HG02588 (cell line): ENCODE measurements at regions not wholly inside any gene's neighbourhood (a gene's known extent, or its start where the extent isn't known, plus 50 kb on each side); places are given as distances from the start of the nearest gene placed in this dataset.

Experiments used
- ATAC-seq: cut with Tn5 transposase; IDR thresholded peaks from one replicate; pipeline ENCODE4 v1.9.1; 2021; ENCODE audit warnings: mild to moderate bottlenecking, moderate library complexity; ENCODE audit not compliant: unreplicated experiment

GRCh38 chr5:62732677-62733121, 154.1 kb downstream of the LRRC70 start:
- no peak for ATAC-seq

DNA sequence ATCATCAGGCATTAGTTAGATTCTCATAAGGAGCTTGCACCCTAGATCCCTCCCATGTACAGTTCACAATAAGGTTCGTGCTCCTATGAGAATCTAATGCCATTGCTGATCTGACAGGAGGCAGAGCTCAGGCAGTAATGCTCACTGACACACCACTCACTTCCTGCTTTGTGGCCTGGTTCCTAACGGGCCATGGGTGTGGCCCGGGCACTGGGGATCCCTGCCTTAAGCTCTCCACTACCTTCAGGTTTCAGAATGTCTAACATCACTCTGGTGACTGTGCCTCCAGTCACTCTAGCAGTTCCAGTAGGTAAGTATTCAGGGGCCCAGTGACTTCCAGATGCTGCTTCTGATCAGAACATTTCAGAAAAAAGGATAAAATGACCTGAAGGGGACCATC, 152.4 kb downstream of the LRRC70 start:
- no peak for ATAC-seq

DNA sequence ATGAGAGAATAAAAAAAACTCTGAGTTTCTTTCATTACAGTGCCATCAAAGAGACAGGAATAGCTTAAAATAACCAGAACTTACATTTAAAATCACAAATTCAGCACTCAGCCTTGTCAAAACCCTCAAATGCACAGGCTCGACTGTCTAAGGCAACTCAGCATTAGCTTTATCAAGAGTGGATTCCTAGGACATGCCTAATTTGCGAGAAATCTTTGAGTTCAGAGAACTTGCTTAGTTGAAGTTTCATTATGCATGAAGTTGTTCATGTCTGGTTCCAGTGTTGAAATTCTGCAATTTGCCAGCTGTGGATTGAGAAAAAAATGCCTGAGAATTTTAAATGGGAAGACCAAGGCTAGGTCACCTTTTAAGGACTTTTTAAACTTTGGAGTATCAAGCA, 151.1 kb downstream of the LRRC70 start:
- no peak for ATAC-seq

GRCh38 chr5:62727861-62728260, 149.2 kb downstream of the LRRC70 start:
- no peak for ATAC-seq

DNA sequence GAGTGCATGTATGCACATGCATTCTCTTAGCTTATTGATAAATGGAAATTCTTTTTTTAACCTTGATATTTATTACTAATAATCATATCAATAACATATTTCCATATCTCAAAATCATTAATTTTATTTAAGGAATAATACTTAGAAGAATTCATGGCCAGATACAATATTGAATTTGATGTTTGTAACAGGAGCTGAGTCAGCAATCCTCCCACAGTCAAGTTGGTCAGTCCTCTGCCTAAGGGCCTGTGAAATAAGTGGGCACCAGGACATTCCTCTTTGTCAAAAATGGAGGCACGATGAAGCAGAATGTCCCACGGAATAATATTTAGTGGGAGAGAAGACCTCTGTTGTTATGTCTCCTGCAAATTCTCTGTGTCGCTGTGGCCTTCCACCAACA, 148.6 kb downstream of the LRRC70 start:
- no peak for ATAC-seq

GRCh38 chr5:62722360-62722759, 143.7 kb downstream of the LRRC70 start:
- no peak for ATAC-seq

GRCh38 chr5:62720031-62720441, 141.4 kb downstream of the LRRC70 start:
- ATAC-seq = peak; percentile 91

- ATAC-seq = no peak
Measured at GRCh38 chr5:62719061-62719720, 140.6 kb downstream of the LRRC70 start.

- ATAC-seq = no peak
Measured at GRCh38 chr5:62718324-62718723, 139.7 kb downstream of the LRRC70 start.

DNA sequence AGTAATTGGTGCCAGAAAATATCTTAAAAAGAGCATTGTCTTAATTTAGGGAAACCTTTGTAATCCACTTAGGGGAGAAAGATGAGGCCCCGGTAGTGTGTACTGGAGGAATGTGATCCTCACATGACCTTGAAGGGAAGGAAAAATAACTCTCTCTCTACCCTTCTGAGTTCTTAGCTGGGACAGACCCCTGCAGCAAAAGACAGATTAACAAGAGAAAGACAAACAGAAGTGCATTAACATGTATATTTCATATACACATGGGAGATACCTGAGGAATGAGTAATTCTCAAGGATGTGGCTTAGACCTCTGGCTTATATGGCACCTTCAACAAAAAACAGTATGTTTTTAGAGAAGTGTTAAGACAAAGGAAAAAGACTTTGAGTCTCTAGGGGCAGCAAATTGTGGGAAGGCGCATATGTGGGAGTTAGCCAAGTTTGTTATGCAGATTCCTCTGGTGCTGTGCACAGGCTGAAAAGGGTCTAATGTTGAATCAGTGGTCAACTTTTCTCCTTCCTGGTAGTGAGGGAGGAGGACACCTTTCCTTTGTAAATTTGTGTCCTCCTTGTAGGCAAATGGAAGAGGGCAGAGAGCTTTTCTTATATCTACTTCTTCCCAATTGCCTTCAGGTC, 138.8 kb downstream of the LRRC70 start:
- ATAC-seq = no peak

DNA sequence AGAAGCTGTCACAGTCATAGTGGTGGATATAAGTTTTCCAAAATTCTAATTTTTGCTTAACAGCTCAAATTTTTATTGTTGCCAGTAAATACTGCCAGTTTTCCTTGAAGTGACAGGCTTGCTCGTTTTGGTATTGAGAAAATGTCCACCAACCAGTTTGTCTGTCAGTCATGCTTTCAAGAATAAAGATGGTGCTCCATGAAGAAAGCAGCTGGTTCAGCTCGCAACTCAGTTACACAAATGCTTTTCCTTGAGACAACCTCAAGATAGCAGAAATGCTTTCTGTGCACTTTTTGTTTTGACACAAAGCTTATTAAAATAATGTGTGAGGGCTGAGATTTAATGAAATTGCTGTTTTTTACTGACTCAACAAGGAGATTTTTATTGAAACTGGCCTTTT, 135.7 kb downstream of the LRRC70 start:
- no peak for ATAC-seq

- ATAC-seq = no peak
Measured at GRCh38 chr5:62708481-62709325, 130.1 kb downstream of the LRRC70 start.

GRCh38 chr5:62707563-62707962, 128.9 kb downstream of the LRRC70 start:
- ATAC-seq = no peak

DNA sequence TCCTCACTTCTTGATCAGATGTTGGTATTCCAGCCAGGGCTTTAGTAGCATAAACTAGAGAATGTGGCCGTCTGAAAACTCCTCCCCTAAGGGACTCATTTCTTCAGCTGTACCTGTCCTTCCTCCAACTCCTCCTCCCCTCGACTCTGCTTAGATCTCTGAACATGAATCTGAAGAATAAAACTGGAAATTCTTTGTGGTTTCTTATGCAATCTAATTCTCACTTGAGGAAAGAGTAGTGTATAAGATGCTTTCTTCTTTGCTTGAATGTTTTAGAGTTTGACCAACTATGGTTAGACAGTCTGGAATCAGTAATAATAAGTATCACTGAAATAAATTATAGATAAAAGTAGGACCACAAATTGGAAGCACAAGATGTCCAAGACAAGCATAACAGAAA, 128.5 kb downstream of the LRRC70 start:
- ATAC-seq = no peak

DNA sequence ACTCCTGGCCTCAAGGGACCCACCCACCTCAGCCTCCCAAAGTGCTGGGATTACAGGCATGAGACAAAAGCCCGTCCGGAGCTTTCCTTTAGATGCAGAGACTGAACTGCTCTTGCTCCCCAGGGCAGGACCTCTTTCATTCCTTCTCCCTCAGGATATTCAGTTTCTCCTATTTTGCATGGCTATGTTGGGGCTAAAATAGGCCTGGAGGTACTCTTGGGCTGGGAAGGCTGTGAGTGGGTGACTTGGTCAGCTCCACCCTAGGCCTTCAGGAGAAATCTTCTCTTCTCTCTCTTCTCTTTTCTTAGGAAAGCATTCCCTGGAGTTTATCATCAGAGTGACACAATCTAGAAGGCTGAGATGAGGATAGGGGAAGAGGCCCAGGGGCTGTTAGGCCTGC, 126.4 kb downstream of the LRRC70 start:
- ATAC-seq = no peak

DNA sequence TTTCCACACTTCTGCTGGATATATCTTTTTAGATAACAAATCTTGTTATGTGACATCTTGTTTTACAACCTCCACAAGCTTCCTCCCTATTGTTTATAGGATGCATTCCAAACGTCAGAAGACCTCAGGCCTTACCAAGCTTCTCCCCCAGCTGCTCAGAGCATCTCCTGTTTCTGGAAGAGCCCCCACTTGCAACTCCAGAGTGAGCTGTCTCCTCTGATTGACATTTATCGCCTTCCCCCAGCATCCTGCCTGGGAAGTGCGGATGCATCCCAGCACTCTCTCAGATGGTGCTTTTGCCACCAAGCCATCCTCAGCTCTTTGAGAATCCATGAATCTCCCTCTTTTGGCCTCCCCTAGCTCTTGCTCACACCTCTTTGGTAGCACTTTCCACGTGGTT, 123.5 kb downstream of the LRRC70 start:
- no peak for ATAC-seq

GRCh38 chr5:62701036-62701435, 122.4 kb downstream of the LRRC70 start:
- no peak for ATAC-seq

DNA sequence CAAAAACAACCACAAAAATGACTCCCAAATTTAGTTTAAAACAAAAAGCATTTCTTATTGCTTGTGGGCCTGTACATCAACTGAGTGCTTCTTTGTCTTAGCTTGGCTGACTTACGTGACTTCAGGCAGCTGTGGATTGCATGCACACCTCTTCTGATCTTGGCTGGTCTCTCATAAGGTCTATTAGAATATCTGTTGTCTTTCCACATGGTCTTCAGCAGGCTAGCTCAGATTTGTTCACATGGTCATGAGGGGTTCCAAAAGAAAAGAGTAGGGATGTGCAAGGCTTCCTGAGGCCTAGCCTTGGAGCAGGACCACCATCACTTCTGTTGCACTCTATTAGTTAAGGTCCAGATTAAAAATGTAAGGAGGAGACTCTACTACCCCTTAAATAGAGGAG, 120.1 kb downstream of the LRRC70 start:
- no peak for ATAC-seq

- ATAC-seq = no peak
Measured at GRCh38 chr5:62695274-62695673, 116.7 kb downstream of the LRRC70 start.

- no peak for ATAC-seq
Measured at GRCh38 chr5:62692946-62693713, 114.5 kb downstream of the LRRC70 start.

GRCh38 chr5:62691946-62692345, 113.3 kb downstream of the LRRC70 start:
- no peak for ATAC-seq
